Kidney (tissue), 13 donors: ENCODE measurements at regions not wholly inside any gene's neighbourhood (a gene's known extent, or its start where the extent isn't known, plus 50 kb on each side); places are given as distances from the start of the nearest gene placed in this dataset.

Source experiments
- DNase-seq, 5 donors: peaks; one replicate each; pipeline ENCODE4 v3.0.0-alpha.2; 2013 to 2020
- FAIRE-seq: peaks from 2 replicates; lab custom pipeline; 2012; peaks lifted over from hg19 to GRCh38; lab: Jason Lieb, UNC
- H3K27ac ChIP-seq, 2 donors: one replicate each; pipeline ENCODE4 v1.7.0; 2013; ENCODE audit warnings: low read depth in 2 of 2, low read length in 2 of 2, inconsistent platforms in 1 of 2
- H3K27me3 ChIP-seq: one replicate; pipeline ENCODE4 v1.7.1; 2013; ENCODE audit warnings: low read length, inconsistent platforms; ENCODE audit not compliant: control insufficient read depth, insufficient read depth
- H3K36me3 ChIP-seq, 3 donors: one replicate each; pipeline versions ENCODE4 v1.7.0 to v1.7.1; 2013; ENCODE audit warnings: low read length in 3 of 3, control low read depth in 1 of 3, inconsistent platforms in 1 of 3; ENCODE audit not compliant: insufficient read depth in 3 of 3, control insufficient read depth in 2 of 3
- H3K4me1 ChIP-seq, 3 donors: one replicate each; pipeline versions ENCODE4 v1.7.0 to v1.7.1; 2013; ENCODE audit warnings: low read length in 3 of 3, inconsistent platforms in 1 of 3, low read depth in 1 of 3; ENCODE audit not compliant: control insufficient read depth in 2 of 3, insufficient read depth in 2 of 3
- H3K4me3 ChIP-seq, 3 donors: one replicate each; pipeline versions ENCODE4 v1.7.0 to v1.8.1; 2013; ENCODE audit warnings: low read length in 3 of 3, control low read depth in 1 of 3, inconsistent platforms in 1 of 3
- H3K9ac ChIP-seq, 3 donors: one replicate each; pipeline versions ENCODE4 v1.7.0 to v1.7.1; 2013; ENCODE audit warnings: low read length in 3 of 3, control low read depth in 1 of 3, inconsistent platforms in 1 of 3
- H3K9me3 ChIP-seq, 3 donors: one replicate each; pipeline versions ENCODE4 v1.7.0 to v1.7.1; 2013; ENCODE audit warnings: low read length in 3 of 3, control low read depth in 1 of 3, inconsistent platforms in 1 of 3; ENCODE audit not compliant: control insufficient read depth in 2 of 3, insufficient read depth in 1 of 3
- CTCF ChIP-seq: IDR thresholded peaks from 3 replicates; pipeline ENCODE4 v1.5.1; 2012; ENCODE audit warnings: mild to moderate bottlenecking, moderate library complexity, borderline replicate concordance; ENCODE audit not compliant: insufficient read depth; ENCODE audit errors: extremely low read depth
- intact Hi-C: fragments of 100-400 bp; cut with DNase I; formaldehyde crosslinking; loops from one replicate; pipeline ENCODE4 v1.11.1; 2022
- donor health status: control.
- donor health status: control.
- donor health status: control.
- donor health status: control.
- donor health status: control.
- donor health status: DM: yes; HTN: yes; CAD: no.
- donor health status: Normal renal cell carcinoma (clear cell type).

- Histone ChIP-seq H3K4me3 (no peak overlapping the region), H3K27me3 (no peaks in the 10 kb centered on the region), H3K9me3 (no peaks in the 10 kb centered on the region), H3K27ac (no peak overlapping the region), H3K4me1 (no peaks in the 10 kb centered on the region), H3K9ac (no peak overlapping the region), H3K36me3 (no peaks in the 10 kb centered on the region)
- DNase-seq (no peak), FAIRE-seq (no peak)
- intact Hi-C loops, result no loop called here
- TF ChIP-seq CTCF, result no peak
These were observed 297.1 kb downstream of the NSUN3 start for GRCh38 chr3:94359996-94360395.

- FAIRE-seq, result no peak
These were observed 298.1 kb downstream of the NSUN3 start for GRCh38 chr3:94360987-94361386.

GRCh38 chr3:94362393-94362792 lies 299.5 kb downstream of the NSUN3 start:
- Histone ChIP-seq H3K4me1 (no peaks in the 10 kb centered on the region), H3K9ac (no peak overlapping the region), H3K27ac (no peak overlapping the region), H3K36me3 (no peaks in the 10 kb centered on the region), H3K4me3 (no peak overlapping the region), H3K9me3 (no peaks in the 10 kb centered on the region), H3K27me3 (no peaks in the 10 kb centered on the region)
- FAIRE-seq (no peak), DNase-seq (peak in 1 of 5 donors; percentile 3)
- TF ChIP-seq CTCF, result no peak
- intact Hi-C loops, result no loop called here

More at GRCh38 chr3:94360987-94361386, 298.1 kb downstream of the NSUN3 start:
- intact Hi-C loops, result no loop called here
- Histone ChIP-seq H3K4me1 (no peaks in the 10 kb centered on the region), H3K9me3 (no peaks in the 10 kb centered on the region), H3K27ac (no peak overlapping the region), H3K27me3 (no peaks in the 10 kb centered on the region), H3K4me3 (no peak overlapping the region), H3K36me3 (no peaks in the 10 kb centered on the region), H3K9ac (no peak overlapping the region)
- no peak for TF ChIP-seq CTCF
- DNase-seq, result peak in 1 of 5 donors; percentile 0

GRCh38 chr3:94365006-94365405 lies 302.1 kb downstream of the NSUN3 start:
- no peak for TF ChIP-seq CTCF
- intact Hi-C loops, result no loop called here
- FAIRE-seq (no peak), DNase-seq (no peak)
- Histone ChIP-seq H3K36me3 (no peaks in the 10 kb centered on the region), H3K4me3 (no peak overlapping the region), H3K9ac (no peak overlapping the region), H3K27me3 (no peaks in the 10 kb centered on the region), H3K27ac (no peak overlapping the region), H3K4me1 (no peaks in the 10 kb centered on the region), H3K9me3 (no peaks in the 10 kb centered on the region)
